HCT116 (cell line): ENCODE measurements at regions not wholly inside any gene's neighbourhood (a gene's known extent, or its start where the extent isn't known, plus 50 kb on each side); places are given as distances from the start of the nearest gene placed in this dataset.

Experiments used
- ATAC-seq: fragments of 200-7000 bp; cut with Tn5 transposase; 2 replicates; pipeline ENCODE4 v1.9.1; 2020; ENCODE audit warnings: mild to moderate bottlenecking, moderate library complexity
- BruUV-seq: library from RNA; stranded (reverse); fragments of 400-500 nt; replicated peaks from 2 replicates; lab custom pipeline; 2021; lab: Mats Ljungman, UMichigan
- CTCF ChIA-PET: fragments of 300-600 bp; sonication (Branson Sonifier 250); formaldehyde crosslinking; loops from one replicate; lab custom pipeline; 2021; ENCODE audit warnings: antibody characterized with exemption; lab: Charles Lee
- POLR2A ChIA-PET: fragments of 300-600, 350-600 bp; sonication (Branson Sonifier 250); formaldehyde crosslinking; loops from one replicate; lab custom pipeline; 2021; ENCODE audit warnings: antibody characterized with exemption; lab: Charles Lee
- RAD21 ChIA-PET, 2 experiments: fragments of 300-600 bp; sonication (Branson Sonifier 250); formaldehyde crosslinking; loops; one replicate each; lab custom pipeline; 2023; ENCODE audit warnings: low total read pairs in 2 of 2; ENCODE audit not compliant: uncharacterized antibody in 2 of 2, unreplicated experiment in 2 of 2, low non-redundant PET in 1 of 2; lab: Charles Lee
- DNase-seq: peaks from one replicate; pipeline ENCODE4 v3.0.0-alpha.2; 2010; ENCODE audit warnings: low read depth, low spot score
- H2AFZ ChIP-seq: fragments of 200-600 bp; shearing (Covaris generic), sonication (generic); 2 replicates; pipeline ENCODE4 v1.6.1; 2017; ENCODE audit warnings: low read depth, mixed run types, mixed read lengths, antibody characterized with exemption, low read length; ENCODE audit not compliant: poor library complexity, severe bottlenecking
- H3K27ac ChIP-seq: 2 replicates; pipeline ENCODE4 v1.5.1; 2012; ENCODE audit warnings: low read depth, low read length
- H3K27me3 ChIP-seq: fragments of 200-600 bp; sonication (generic); 2 replicates; pipeline ENCODE4 v1.6.1; 2016; ENCODE audit warnings: mixed run types, low read length, mixed read lengths; ENCODE audit not compliant: insufficient read depth
- H3K36me3 ChIP-seq, 2 experiments: fragments of 200-500 bp in 1 of 2; fragments of 200-600 bp in 1 of 2; sonication (Bioruptor generic) in 1 of 2; sonication (generic) in 1 of 2; 2 replicates each; pipeline versions ENCODE4 v1.5.1 to v1.6.1; 2014 to 2016; ENCODE audit warnings: low read length in 2 of 2, inconsistent platforms in 1 of 2, mixed read lengths in 1 of 2, mixed run types in 1 of 2; ENCODE audit not compliant: insufficient read depth in 2 of 2, control insufficient read depth in 1 of 2
- H3K4me1 ChIP-seq, 2 experiments: fragments of 200-600 bp in 1 of 2; sonication (generic) in 1 of 2; 2 replicates each; pipeline versions ENCODE4 v1.5.1 to v1.6.1; 2012 to 2017; ENCODE audit warnings: low read length in 2 of 2, inconsistent platforms in 1 of 2, mild to moderate bottlenecking in 1 of 2, mixed read lengths in 1 of 2, mixed run types in 1 of 2, moderate library complexity in 1 of 2; ENCODE audit not compliant: insufficient read depth in 2 of 2, control insufficient read depth in 1 of 2
- H3K4me2 ChIP-seq: fragments of 200-600 bp; sonication (generic); 2 replicates; pipeline ENCODE4 v1.6.1; 2017; ENCODE audit warnings: mixed run types, low read length, mixed read lengths
- H3K4me3 ChIP-seq, 2 experiments: fragments of 200-600 bp in 1 of 2; sonication (generic) in 1 of 2; replicated peaks in 1 of 2; 2 replicates each; pipeline ENCODE4 v1.5.1; 2011 to 2016; ENCODE audit warnings: low read length in 2 of 2, control low read depth in 1 of 2, low read depth in 1 of 2, mild to moderate bottlenecking in 1 of 2, mixed read lengths in 1 of 2, mixed run types in 1 of 2
- H3K79me2 ChIP-seq: fragments of 200-600 bp; sonication (generic); 2 replicates; pipeline ENCODE4 v1.6.1; 2017; ENCODE audit warnings: mild to moderate bottlenecking, mixed run types, low read length, moderate library complexity, mixed read lengths; ENCODE audit not compliant: insufficient read depth
- H3K9ac ChIP-seq: fragments of 200-600 bp; sonication (generic); 2 replicates; pipeline ENCODE4 v1.6.1; 2016; ENCODE audit warnings: low read length, mixed read lengths
- H3K9me2 ChIP-seq: fragments of 200-600 bp; sonication (generic), shearing (Covaris generic); 2 replicates; pipeline ENCODE4 v1.6.1; 2017; ENCODE audit warnings: mixed run types, mild to moderate bottlenecking, moderate library complexity; ENCODE audit not compliant: insufficient read depth
- H3K9me3 ChIP-seq, 2 experiments: fragments of 200-500 bp in 1 of 2; fragments of 200-600 bp in 1 of 2; sonication (Bioruptor generic) in 1 of 2; sonication (generic) in 1 of 2; 2 replicates each; pipeline ENCODE4 v1.6.1; 2014 to 2017; ENCODE audit warnings: low read length in 2 of 2, mixed read lengths in 2 of 2, inconsistent platforms in 1 of 2, low read depth in 1 of 2, mild to moderate bottlenecking in 1 of 2, mixed run types in 1 of 2, moderate library complexity in 1 of 2; ENCODE audit not compliant: control insufficient read depth in 1 of 2, insufficient read depth in 1 of 2
- H4K20me1 ChIP-seq: fragments of 200-600 bp; sonication (generic), shearing (Covaris generic); 2 replicates; pipeline ENCODE4 v1.6.1; 2017; ENCODE audit warnings: mixed run types, mild to moderate bottlenecking, moderate library complexity; ENCODE audit not compliant: insufficient read depth
- CBX3 ChIP-seq: IDR thresholded peaks from 2 replicates; pipeline ENCODE4 v1.6.1; 2012; ENCODE audit warnings: low read depth
- JUND ChIP-seq: IDR thresholded peaks from 2 replicates; pipeline ENCODE4 v1.6.1; 2012
- POLR2A ChIP-seq: IDR thresholded peaks from 2 replicates; pipeline ENCODE4 v1.7.0; 2011; ENCODE audit warnings: borderline replicate concordance; ENCODE audit not compliant: insufficient read depth, insufficient read length; ENCODE audit errors: extremely low read depth
- POLR2AphosphoS5 ChIP-seq: IDR thresholded peaks from 2 replicates; pipeline ENCODE4 v1.6.1; 2011; ENCODE audit warnings: mild to moderate bottlenecking, low read depth, low read length, moderate library complexity
- SRF ChIP-seq: IDR thresholded peaks from 2 replicates; pipeline ENCODE4 v1.6.1; 2012; ENCODE audit warnings: low read depth
- TCF7L2 ChIP-seq: IDR thresholded peaks from 2 replicates; pipeline ENCODE4 v1.7.0; 2011; ENCODE audit warnings: borderline replicate concordance, inconsistent platforms; ENCODE audit not compliant: insufficient read depth, insufficient read length; ENCODE audit errors: extremely low read depth
- intact Hi-C: fragments of 100-400 bp; cut with micrococcal nuclease; formaldehyde crosslinking; loops from 2 replicates; pipeline ENCODE4 v1.10.0; 2022
- TF ChIP-seq, protein P1 (sequence below), 3 experiments: fragments of 200-600 bp in 1 of 3; sonication (generic) in 1 of 3; IDR thresholded peaks in 2 of 3; conservative IDR thresholded peaks in 1 of 3; 2 replicates each; pipeline ENCODE4 v1.5.1; 2012 to 2017; ENCODE audit warnings: low read depth in 2 of 3, low read length in 2 of 3, antibody characterized with exemption in 1 of 3, borderline replicate concordance in 1 of 3, control low read depth in 1 of 3, mild to moderate bottlenecking in 1 of 3, mixed read lengths in 1 of 3, mixed run types in 1 of 3, moderate library complexity in 1 of 3; ENCODE audit not compliant: insufficient read depth in 1 of 3
- TF ChIP-seq, protein P2 (sequence below): IDR thresholded peaks from 2 replicates; pipeline ENCODE4 v1.6.1; 2012; ENCODE audit warnings: low read depth
- TF ChIP-seq, protein P3 (sequence below): IDR thresholded peaks from 2 replicates; pipeline ENCODE4 v1.6.1; 2012

DNA sequence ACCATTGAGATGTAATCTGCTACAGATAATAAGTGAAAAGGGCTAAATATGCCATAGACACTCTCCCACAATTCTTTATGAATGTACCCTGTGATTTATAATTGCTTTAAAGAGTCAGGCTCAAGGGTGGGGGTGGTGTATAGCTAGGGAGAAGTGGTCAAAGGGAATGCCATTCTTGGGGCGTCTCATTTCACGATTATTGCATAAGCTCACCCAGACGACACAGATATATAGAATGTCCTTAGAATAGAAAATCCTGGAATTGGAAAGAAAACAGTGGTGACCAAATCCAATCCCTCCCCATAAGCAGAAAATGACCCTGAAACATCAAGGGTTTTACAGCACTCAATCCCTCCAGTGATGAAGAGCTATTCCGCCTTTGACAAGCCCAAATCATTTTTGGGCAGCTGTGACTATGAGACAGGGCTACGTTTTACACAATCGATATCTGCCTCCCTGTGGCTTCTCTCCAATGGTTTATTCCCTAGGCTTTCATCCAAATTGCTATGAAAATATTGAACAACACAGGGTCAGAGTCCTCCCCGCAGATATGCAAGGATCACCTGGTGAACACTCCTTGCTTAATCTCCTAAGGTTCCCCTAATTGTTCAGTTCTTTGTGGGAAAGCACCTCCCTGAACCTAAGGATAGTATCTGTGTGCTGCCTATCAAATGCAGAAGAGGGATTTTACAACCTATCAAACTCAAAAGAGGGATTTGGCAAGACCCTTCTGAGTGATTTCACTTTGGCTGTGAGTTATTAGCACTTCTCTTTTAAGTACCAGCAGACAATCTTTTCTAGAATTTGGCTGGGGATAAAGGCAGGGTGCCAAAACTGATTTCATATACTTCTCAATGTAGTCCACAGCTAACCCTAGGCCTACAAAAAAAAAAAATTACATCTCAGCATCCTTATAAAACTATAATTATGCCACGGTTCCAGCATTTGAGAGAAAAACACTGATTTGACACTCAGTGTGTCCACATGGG lies 144.9 kb upstream of the CDH6 start:
- H3K27me3 ChIP-seq = no peaks in the 10 kb centered on the region
- H4K20me1 ChIP-seq = no peaks in the 10 kb centered on the region
- H3K4me1 ChIP-seq = no peaks in the 10 kb centered on the region
- no peak for ATAC-seq
- intact Hi-C loops = no loop called here
- no peak overlapping the region for H3K4me2 ChIP-seq
- H3K79me2 ChIP-seq = no peaks in the 10 kb centered on the region
- H3K9ac ChIP-seq = no peak overlapping the region
- no TSS peak for BruUV-seq
- RAD21 ChIA-PET = no interaction called here
- peaks cover 9 to 39% of the 10 kb centered on the region in 2 experiments; a peak in 2 of 4 replicates for H3K9me3 ChIP-seq
- no peak overlapping the region for H3K27ac ChIP-seq
- no peaks in the 10 kb centered on the region for H3K9me2 ChIP-seq
- H3K4me3 ChIP-seq = no peak overlapping the region
- no peaks in the 10 kb centered on the region for H3K36me3 ChIP-seq
- POLR2A ChIA-PET = no interaction called here
- no peak overlapping the region for H2AFZ ChIP-seq
- no peak for DNase-seq
- CTCF ChIA-PET = no interaction called here
- no peak for TF ChIP-seq TCF7L2

DNA sequence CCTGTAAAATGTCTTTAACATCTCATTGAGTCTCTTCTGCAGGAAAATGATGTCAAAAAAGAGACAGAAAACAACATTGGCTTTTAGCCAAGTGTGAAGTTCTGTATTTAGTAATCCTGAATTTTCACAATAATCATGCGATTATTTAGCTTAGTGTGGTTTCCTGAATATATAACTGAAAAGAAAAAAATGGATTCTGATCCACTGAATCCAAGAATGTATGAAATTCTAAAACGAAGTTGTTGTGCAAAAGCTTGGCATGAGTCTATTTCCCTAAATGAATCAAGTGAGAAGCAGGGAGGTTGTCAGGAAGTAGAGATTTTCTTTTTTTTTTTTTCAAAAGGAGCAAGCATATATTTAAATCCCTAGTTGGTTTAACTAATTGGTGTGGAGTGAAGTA lies 145.9 kb upstream of the CDH6 start:
- POLR2A ChIA-PET = no interaction called here
- Histone ChIP-seq H3K27me3 (no peaks in the 10 kb centered on the region), H3K79me2 (no peaks in the 10 kb centered on the region), H2AFZ (no peak overlapping the region), H3K9ac (no peak overlapping the region), H3K9me3 (peaks cover 9 to 35% of the 10 kb centered on the region in 2 experiments; a peak in 2 of 4 replicates), H3K27ac (no peak overlapping the region), H3K4me1 (no peaks in the 10 kb centered on the region), H3K36me3 (no peaks in the 10 kb centered on the region), H4K20me1 (no peaks in the 10 kb centered on the region), H3K9me2 (no peaks in the 10 kb centered on the region), H3K4me3 (no peak overlapping the region), H3K4me2 (no peak overlapping the region)
- CTCF ChIA-PET = no interaction called here
- RAD21 ChIA-PET = no interaction called here
- DNase-seq (no peak), ATAC-seq (no peak)
- no TSS peak for BruUV-seq
- intact Hi-C loops = no loop called here
- TF ChIP-seq POLR2AphosphoS5 (no peak), POLR2A (no peak), SRF (no peak), CBX3 (no peak), JUND (no peak)
- TF ChIP-seq, protein P1, sequence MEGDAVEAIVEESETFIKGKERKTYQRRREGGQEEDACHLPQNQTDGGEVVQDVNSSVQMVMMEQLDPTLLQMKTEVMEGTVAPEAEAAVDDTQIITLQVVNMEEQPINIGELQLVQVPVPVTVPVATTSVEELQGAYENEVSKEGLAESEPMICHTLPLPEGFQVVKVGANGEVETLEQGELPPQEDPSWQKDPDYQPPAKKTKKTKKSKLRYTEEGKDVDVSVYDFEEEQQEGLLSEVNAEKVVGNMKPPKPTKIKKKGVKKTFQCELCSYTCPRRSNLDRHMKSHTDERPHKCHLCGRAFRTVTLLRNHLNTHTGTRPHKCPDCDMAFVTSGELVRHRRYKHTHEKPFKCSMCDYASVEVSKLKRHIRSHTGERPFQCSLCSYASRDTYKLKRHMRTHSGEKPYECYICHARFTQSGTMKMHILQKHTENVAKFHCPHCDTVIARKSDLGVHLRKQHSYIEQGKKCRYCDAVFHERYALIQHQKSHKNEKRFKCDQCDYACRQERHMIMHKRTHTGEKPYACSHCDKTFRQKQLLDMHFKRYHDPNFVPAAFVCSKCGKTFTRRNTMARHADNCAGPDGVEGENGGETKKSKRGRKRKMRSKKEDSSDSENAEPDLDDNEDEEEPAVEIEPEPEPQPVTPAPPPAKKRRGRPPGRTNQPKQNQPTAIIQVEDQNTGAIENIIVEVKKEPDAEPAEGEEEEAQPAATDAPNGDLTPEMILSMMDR (IDR thresholded peaks at IDR 0.05 in 2 of 3, conservative IDR thresholded peaks at IDR 0.05 in 1 of 3; ENCODE audit: borderline replicate concordance in 1 of 3, insufficient read depth in 1 of 3, low read depth in 2 of 3, low read length in 2 of 3) = no peak
- TF ChIP-seq, protein P2, sequence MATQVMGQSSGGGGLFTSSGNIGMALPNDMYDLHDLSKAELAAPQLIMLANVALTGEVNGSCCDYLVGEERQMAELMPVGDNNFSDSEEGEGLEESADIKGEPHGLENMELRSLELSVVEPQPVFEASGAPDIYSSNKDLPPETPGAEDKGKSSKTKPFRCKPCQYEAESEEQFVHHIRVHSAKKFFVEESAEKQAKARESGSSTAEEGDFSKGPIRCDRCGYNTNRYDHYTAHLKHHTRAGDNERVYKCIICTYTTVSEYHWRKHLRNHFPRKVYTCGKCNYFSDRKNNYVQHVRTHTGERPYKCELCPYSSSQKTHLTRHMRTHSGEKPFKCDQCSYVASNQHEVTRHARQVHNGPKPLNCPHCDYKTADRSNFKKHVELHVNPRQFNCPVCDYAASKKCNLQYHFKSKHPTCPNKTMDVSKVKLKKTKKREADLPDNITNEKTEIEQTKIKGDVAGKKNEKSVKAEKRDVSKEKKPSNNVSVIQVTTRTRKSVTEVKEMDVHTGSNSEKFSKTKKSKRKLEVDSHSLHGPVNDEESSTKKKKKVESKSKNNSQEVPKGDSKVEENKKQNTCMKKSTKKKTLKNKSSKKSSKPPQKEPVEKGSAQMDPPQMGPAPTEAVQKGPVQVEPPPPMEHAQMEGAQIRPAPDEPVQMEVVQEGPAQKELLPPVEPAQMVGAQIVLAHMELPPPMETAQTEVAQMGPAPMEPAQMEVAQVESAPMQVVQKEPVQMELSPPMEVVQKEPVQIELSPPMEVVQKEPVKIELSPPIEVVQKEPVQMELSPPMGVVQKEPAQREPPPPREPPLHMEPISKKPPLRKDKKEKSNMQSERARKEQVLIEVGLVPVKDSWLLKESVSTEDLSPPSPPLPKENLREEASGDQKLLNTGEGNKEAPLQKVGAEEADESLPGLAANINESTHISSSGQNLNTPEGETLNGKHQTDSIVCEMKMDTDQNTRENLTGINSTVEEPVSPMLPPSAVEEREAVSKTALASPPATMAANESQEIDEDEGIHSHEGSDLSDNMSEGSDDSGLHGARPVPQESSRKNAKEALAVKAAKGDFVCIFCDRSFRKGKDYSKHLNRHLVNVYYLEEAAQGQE = no peak
- TF ChIP-seq, protein P3, sequence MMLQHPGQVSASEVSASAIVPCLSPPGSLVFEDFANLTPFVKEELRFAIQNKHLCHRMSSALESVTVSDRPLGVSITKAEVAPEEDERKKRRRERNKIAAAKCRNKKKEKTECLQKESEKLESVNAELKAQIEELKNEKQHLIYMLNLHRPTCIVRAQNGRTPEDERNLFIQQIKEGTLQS = no peak
